Esophagus muscularis mucosa (tissue), 3 donors: ENCODE measurements at regions not wholly inside any gene's neighbourhood (a gene's known extent, or its start where the extent isn't known, plus 50 kb on each side); places are given as distances from the start of the nearest gene placed in this dataset.

ENCODE experiments used
- CTCF ChIP-seq, 3 experiments: fragments of 200-600 bp in 2 of 3; fragments of 450-650 bp in 1 of 3; sonication (generic) in 2 of 3; IDR thresholded peaks; one replicate each; pipeline ENCODE4 v1.5.1; 2017 to 2019; ENCODE audit warnings: antibody characterized with exemption in 3 of 3, mild to moderate bottlenecking in 2 of 3, moderate library complexity in 1 of 3
- POLR2A ChIP-seq: fragments of 450-650 bp; IDR thresholded peaks from one replicate; pipeline ENCODE4 v1.6.1; 2017; ENCODE audit warnings: antibody characterized with exemption, moderate library complexity, mild to moderate bottlenecking, low read depth

GRCh38 chr14:22476005-22476751, 112.8 kb downstream of the DAD1 start:
- TF ChIP-seq CTCF (IDR thresholded peaks at IDR 0.05) (no peak), POLR2A (no peak)
